Mesothelial cell of epicardium (in vitro differentiated cells): ENCODE measurements at regions not wholly inside any gene's neighbourhood (a gene's known extent, or its start where the extent isn't known, plus 50 kb on each side); places are given as distances from the start of the nearest gene placed in this dataset.

Source experiments
- DNase-seq, 2 experiments: peaks; one replicate each; pipeline ENCODE4 v3.0.0; 2021; ENCODE audit warnings: low spot score in 2 of 2; ENCODE audit not compliant: unreplicated experiment in 2 of 2
- H3K27ac Mint-ChIP-seq: 2 replicates; pipeline ENCODE4 v1.8.0; 2021; ENCODE audit warnings: mixed read lengths
- H3K27me3 Mint-ChIP-seq: 2 replicates; pipeline ENCODE4 v1.8.0; 2021; ENCODE audit warnings: low read depth, mixed read lengths
- H3K36me3 Mint-ChIP-seq: 2 replicates; pipeline ENCODE4 v1.8.0; 2021; ENCODE audit warnings: mixed read lengths
- H3K4me1 Mint-ChIP-seq: 2 replicates; pipeline ENCODE4 v1.8.0; 2021; ENCODE audit warnings: mixed read lengths
- H3K4me3 Mint-ChIP-seq: 2 replicates; pipeline ENCODE4 v1.8.0; 2021; ENCODE audit warnings: mild to moderate bottlenecking, moderate library complexity, mixed read lengths
- H3K9me3 Mint-ChIP-seq: 2 replicates; pipeline ENCODE4 v1.8.0; 2021; ENCODE audit warnings: mixed read lengths
- TF ChIP-seq, protein P1 (sequence below): fragments of 200-600 bp; sonication (generic); IDR thresholded peaks from one replicate; pipeline ENCODE4 v1.5.0; 2021; ENCODE audit warnings: antibody characterized with exemption; ENCODE audit not compliant: unreplicated experiment

- Mint-ChIP-seq H3K36me3 (no peaks in the 10 kb centered on the region), H3K9me3 (no peaks in the 10 kb centered on the region)
Measured at GRCh38 chr3:13130464-13131193, 57.4 kb upstream of the IQSEC1 start.

GRCh38 chr3:13125092-13126015 lies 52.1 kb upstream of the IQSEC1 start:
- H3K27ac Mint-ChIP-seq, result no peak overlapping the region
- TF ChIP-seq, protein P1, sequence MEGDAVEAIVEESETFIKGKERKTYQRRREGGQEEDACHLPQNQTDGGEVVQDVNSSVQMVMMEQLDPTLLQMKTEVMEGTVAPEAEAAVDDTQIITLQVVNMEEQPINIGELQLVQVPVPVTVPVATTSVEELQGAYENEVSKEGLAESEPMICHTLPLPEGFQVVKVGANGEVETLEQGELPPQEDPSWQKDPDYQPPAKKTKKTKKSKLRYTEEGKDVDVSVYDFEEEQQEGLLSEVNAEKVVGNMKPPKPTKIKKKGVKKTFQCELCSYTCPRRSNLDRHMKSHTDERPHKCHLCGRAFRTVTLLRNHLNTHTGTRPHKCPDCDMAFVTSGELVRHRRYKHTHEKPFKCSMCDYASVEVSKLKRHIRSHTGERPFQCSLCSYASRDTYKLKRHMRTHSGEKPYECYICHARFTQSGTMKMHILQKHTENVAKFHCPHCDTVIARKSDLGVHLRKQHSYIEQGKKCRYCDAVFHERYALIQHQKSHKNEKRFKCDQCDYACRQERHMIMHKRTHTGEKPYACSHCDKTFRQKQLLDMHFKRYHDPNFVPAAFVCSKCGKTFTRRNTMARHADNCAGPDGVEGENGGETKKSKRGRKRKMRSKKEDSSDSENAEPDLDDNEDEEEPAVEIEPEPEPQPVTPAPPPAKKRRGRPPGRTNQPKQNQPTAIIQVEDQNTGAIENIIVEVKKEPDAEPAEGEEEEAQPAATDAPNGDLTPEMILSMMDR, result no peak
- no peaks in the 10 kb centered on the region for H3K4me1 Mint-ChIP-seq
- no peak overlapping the region for H3K4me3 Mint-ChIP-seq
- H3K27me3 Mint-ChIP-seq, result peaks cover 20% of the 10 kb centered on the region
- H3K9me3 Mint-ChIP-seq, result no peaks in the 10 kb centered on the region
- no peak for DNase-seq
- no peaks in the 10 kb centered on the region for H3K36me3 Mint-ChIP-seq

More at GRCh38 chr3:13130464-13131193, 57.4 kb upstream of the IQSEC1 start:
- TF ChIP-seq, protein P1, result no peak
- Mint-ChIP-seq H3K27ac (no peak overlapping the region), H3K27me3 (peaks cover 23% of the 10 kb centered on the region), H3K4me3 (no peak overlapping the region), H3K4me1 (no peaks in the 10 kb centered on the region)
- DNase-seq, result no peak

- no peak for DNase-seq
- peaks cover 20% of the 10 kb centered on the region for H3K27me3 Mint-ChIP-seq
- H3K4me3 Mint-ChIP-seq, result no peak overlapping the region
- no peak overlapping the region for H3K27ac Mint-ChIP-seq
- no peaks in the 10 kb centered on the region for H3K9me3 Mint-ChIP-seq
- TF ChIP-seq, protein P1, result no peak
- H3K36me3 Mint-ChIP-seq, result no peaks in the 10 kb centered on the region
- no peaks in the 10 kb centered on the region for H3K4me1 Mint-ChIP-seq
Measured at GRCh38 chr3:13124631-13125030, 51.4 kb upstream of the IQSEC1 start.

DNA sequence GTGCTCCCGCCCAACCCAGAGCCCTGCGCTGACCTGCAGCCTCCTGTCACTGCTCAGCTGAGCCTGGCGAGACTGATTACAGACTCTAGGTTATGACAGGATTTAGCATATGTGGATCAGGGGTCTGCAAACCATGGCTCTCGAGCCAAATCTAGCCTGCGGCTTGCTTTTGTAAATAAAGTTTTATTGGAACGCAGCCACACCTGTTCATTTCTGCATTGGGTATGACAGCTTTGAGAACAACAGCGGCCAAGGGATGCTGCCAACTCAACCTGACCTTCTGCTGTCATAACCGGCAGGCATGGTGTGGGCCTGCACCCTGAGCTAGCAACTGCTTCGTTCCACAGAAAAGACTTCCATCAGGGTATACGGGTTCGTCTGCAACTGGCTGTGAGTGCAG lies 50.5 kb upstream of the IQSEC1 start:
- Mint-ChIP-seq H3K4me1 (no peaks in the 10 kb centered on the region), H3K4me3 (no peak overlapping the region), H3K27me3 (peaks cover 16% of the 10 kb centered on the region), H3K36me3 (no peaks in the 10 kb centered on the region), H3K27ac (no peak overlapping the region), H3K9me3 (no peaks in the 10 kb centered on the region)
- DNase-seq, result no peak
- TF ChIP-seq, protein P1, result no peak

DNA sequence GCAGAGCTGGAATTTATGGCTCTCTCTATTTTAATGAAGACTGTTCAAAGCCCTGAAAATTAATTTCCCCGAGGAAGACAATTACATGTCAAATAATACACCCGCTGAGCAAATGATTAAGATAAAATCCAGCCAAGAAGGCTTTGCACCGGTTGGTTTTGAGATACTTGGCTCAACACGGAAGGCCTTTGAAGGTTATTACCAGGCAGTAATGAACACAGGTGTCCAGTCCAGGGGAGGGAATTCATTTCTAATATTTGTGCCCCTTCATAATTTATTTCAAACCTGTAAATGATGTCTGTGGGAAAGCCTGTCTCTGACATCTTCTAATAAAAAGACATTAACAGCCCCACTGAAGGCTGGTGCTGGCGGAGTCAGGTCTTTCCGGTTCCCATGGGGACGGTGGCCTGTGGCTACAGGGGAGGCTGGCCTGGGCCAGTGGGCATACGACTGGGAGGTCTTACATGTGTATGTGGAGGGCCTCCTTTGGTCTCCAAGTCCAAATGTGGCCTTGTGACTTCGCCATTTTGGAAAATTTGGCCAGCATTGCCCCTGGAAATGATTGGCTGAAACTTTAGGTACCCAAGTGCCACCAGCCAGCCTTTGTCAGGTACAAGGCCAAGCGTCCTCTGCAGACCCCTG lies 49.9 kb upstream of the IQSEC1 start:
- DNase-seq, result no peak
- Mint-ChIP-seq H3K4me3 (no peak overlapping the region), H3K36me3 (no peaks in the 10 kb centered on the region), H3K27me3 (peaks cover 16% of the 10 kb centered on the region), H3K27ac (no peak overlapping the region), H3K9me3 (no peaks in the 10 kb centered on the region), H3K4me1 (no peaks in the 10 kb centered on the region)
- TF ChIP-seq, protein P1, result no peak
